Vagina (tissue), 2 donors: ENCODE measurements at regions not wholly inside any gene's neighbourhood (a gene's known extent, or its start where the extent isn't known, plus 50 kb on each side); places are given as distances from the start of the nearest gene placed in this dataset.

ENCODE experiments used
- DNase-seq, 2 donors: peaks; one replicate each; pipeline ENCODE4 v3.0.0-alpha.2; 2017; ENCODE audit errors: extremely low spot score in 2 of 2
- H3K27ac ChIP-seq: fragments of 200-600 bp; sonication (generic); one replicate; pipeline ENCODE4 v1.5.1; 2019
- H3K27me3 ChIP-seq: fragments of 200-600 bp; sonication (generic); one replicate; pipeline ENCODE4 v1.5.1; 2019
- H3K36me3 ChIP-seq, 2 donors: fragments of 200-600 bp; sonication (generic); one replicate each; pipeline ENCODE4 v1.5.1; 2017 to 2019
- H3K4me1 ChIP-seq: fragments of 200-600 bp; sonication (generic); one replicate; pipeline ENCODE4 v1.5.1; 2019
- H3K4me3 ChIP-seq, 2 donors: fragments of 200-600 bp; sonication (generic); 1 replicate in 1 of 2; 2 replicates in 1 of 2; pipeline ENCODE4 v1.5.1; 2016 to 2019
- H3K9me3 ChIP-seq: fragments of 200-600 bp; sonication (generic); one replicate; pipeline ENCODE4 v1.5.1; 2019
- POLR2A ChIP-seq, 2 donors: fragments of 450-650 bp; IDR thresholded peaks; one replicate each; pipeline ENCODE4 v1.6.1; 2017; ENCODE audit warnings: antibody characterized with exemption in 2 of 2, mild to moderate bottlenecking in 2 of 2, moderate library complexity in 2 of 2
- POLR2AphosphoS5 ChIP-seq, 2 donors: sonication (generic); formaldehyde crosslinking; IDR thresholded peaks; one replicate each; pipeline ENCODE4 v1.9.0; 2017; ENCODE audit warnings: antibody characterized with exemption in 2 of 2, mild to moderate bottlenecking in 2 of 2, low read depth in 1 of 2; ENCODE audit not compliant: insufficient read depth in 1 of 2
- intact Hi-C: fragments of 100-400 bp; cut with DNase I; formaldehyde crosslinking; loops from one replicate; pipeline ENCODE4 v1.15.1; 2023
- TF ChIP-seq, protein P1 (sequence below), 3 experiments: fragments of 450-650 bp in 2 of 3; fragments of 200-600 bp in 1 of 3; sonication (generic) in 1 of 3; IDR thresholded peaks; one replicate each; pipeline ENCODE4 v1.5.1; 2017 to 2019; ENCODE audit warnings: antibody characterized with exemption in 3 of 3, mild to moderate bottlenecking in 2 of 3, moderate library complexity in 2 of 3

DNA sequence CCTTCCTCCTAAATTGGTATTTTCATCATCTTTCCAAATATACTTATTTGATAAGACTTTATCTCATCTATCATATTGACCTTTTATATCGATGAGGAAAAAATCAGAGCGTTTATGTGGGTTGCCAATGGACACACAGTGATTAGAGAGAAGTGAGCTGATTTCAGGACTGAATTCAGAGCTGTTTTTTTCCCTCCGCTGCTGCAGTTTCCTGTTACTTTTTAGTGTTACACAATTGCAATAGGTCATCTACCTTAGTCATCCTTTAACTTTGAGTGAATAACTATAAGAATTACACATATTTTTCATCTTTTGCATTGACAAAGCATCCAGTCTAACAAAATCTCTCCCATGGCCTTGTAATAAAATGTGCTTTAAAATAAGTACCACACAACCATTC is 266.3 kb upstream of the CNTN4 start:
- Histone ChIP-seq H3K27me3 (no peaks in the 10 kb centered on the region), H3K36me3 (no peaks in the 10 kb centered on the region), H3K4me1 (no peaks in the 10 kb centered on the region), H3K27ac (no peak overlapping the region), H3K9me3 (no peaks in the 10 kb centered on the region), H3K4me3 (no peak overlapping the region)
- TF ChIP-seq POLR2AphosphoS5 (IDR thresholded peaks at IDR 0.05; ENCODE audit: insufficient read depth in 1 of 2, low read depth in 1 of 2) (no peak), POLR2A (IDR thresholded peaks at IDR 0.05) (no peak)
- TF ChIP-seq, protein P1, sequence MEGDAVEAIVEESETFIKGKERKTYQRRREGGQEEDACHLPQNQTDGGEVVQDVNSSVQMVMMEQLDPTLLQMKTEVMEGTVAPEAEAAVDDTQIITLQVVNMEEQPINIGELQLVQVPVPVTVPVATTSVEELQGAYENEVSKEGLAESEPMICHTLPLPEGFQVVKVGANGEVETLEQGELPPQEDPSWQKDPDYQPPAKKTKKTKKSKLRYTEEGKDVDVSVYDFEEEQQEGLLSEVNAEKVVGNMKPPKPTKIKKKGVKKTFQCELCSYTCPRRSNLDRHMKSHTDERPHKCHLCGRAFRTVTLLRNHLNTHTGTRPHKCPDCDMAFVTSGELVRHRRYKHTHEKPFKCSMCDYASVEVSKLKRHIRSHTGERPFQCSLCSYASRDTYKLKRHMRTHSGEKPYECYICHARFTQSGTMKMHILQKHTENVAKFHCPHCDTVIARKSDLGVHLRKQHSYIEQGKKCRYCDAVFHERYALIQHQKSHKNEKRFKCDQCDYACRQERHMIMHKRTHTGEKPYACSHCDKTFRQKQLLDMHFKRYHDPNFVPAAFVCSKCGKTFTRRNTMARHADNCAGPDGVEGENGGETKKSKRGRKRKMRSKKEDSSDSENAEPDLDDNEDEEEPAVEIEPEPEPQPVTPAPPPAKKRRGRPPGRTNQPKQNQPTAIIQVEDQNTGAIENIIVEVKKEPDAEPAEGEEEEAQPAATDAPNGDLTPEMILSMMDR (IDR thresholded peaks at IDR 0.05): no peak
- DNase-seq: no peak
- intact Hi-C loops: no loop called here

DNA sequence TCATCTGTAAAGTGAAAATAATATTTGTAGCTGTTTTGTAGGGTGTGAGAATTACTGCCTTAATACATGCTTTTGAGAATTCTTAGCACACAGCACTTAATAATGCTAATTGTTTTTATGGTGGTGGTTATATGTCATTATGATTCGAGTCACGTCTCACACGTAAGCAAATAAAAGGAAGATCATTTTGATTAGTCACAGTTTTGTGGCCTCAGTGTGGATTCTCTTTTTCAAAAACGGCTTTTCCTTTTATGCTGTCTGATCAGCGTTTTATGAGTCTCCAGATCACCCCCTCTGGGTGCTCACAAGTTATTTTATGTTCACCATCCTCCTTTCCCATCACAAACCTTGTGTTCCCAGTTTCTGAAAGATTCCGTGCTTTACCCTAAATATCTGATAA is 255.6 kb upstream of the CNTN4 start:
- Histone ChIP-seq H3K27me3 (no peaks in the 10 kb centered on the region), H3K4me3 (no peak overlapping the region), H3K27ac (no peak overlapping the region), H3K36me3 (no peaks in the 10 kb centered on the region), H3K9me3 (no peaks in the 10 kb centered on the region), H3K4me1 (no peaks in the 10 kb centered on the region)
- no peak for DNase-seq
- TF ChIP-seq POLR2A (IDR thresholded peaks at IDR 0.05) (no peak), POLR2AphosphoS5 (IDR thresholded peaks at IDR 0.05; ENCODE audit: insufficient read depth in 1 of 2, low read depth in 1 of 2) (no peak)
- TF ChIP-seq, protein P1 (IDR thresholded peaks at IDR 0.05): no peak
- intact Hi-C loops: no loop called here

DNA sequence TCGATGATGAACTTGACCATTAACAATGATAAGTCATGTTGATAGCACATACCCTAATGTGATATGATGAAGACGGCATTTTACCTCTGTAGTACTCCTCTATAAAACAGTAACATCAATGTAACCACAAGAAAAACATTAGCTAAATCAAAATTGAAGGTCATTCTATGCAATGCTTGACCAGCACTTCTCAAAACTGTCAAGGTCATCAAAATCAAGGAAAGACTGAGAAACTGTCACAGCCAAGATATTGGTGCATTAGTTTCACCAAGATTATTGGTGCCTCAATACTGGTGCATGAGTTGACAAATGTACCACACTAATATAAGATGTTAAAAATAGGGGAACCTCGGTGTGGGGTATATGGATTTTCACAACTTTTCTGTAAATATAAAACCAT is 251.1 kb upstream of the CNTN4 start:
- no peaks in the 10 kb centered on the region for H3K27me3 ChIP-seq
- H3K4me3 ChIP-seq: no peak overlapping the region
- no peaks in the 10 kb centered on the region for H3K4me1 ChIP-seq
- no peak for DNase-seq
- TF ChIP-seq POLR2AphosphoS5 (IDR thresholded peaks at IDR 0.05; ENCODE audit: insufficient read depth in 1 of 2, low read depth in 1 of 2) (no peak), POLR2A (IDR thresholded peaks at IDR 0.05) (no peak)
- TF ChIP-seq, protein P1 (IDR thresholded peaks at IDR 0.05): no peak
- H3K9me3 ChIP-seq: no peaks in the 10 kb centered on the region
- H3K36me3 ChIP-seq: no peaks in the 10 kb centered on the region
- intact Hi-C loops: no loop called here
- H3K27ac ChIP-seq: no peak overlapping the region

DNA sequence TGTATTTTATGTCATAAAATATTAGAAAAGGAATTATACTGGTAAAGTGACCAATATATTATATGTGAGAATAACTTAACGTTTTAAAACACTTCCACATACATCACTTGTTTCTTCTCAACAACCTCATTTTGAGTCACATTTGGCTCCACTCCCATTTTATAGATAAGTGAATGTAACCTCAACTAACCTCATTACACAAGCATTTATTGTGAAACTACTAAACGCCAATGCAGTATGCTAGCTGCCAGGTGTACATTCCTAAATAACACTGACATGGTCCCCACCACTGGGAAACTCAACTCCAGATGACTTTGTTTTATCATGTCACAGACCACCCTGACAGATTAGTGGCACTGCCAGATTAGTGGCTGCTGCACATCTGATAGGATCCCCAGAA is 249.7 kb upstream of the CNTN4 start:
- no peaks in the 10 kb centered on the region for H3K4me1 ChIP-seq
- H3K27me3 ChIP-seq: no peaks in the 10 kb centered on the region
- DNase-seq: no peak
- no peaks in the 10 kb centered on the region for H3K36me3 ChIP-seq
- intact Hi-C loops: no loop called here
- no peak for TF ChIP-seq POLR2A (IDR thresholded peaks at IDR 0.05)
- TF ChIP-seq, protein P1 (IDR thresholded peaks at IDR 0.05): no peak
- no peak for TF ChIP-seq POLR2AphosphoS5 (IDR thresholded peaks at IDR 0.05; ENCODE audit: insufficient read depth in 1 of 2, low read depth in 1 of 2)
- no peaks in the 10 kb centered on the region for H3K9me3 ChIP-seq
- no peak overlapping the region for H3K27ac ChIP-seq
- H3K4me3 ChIP-seq: no peak overlapping the region

DNA sequence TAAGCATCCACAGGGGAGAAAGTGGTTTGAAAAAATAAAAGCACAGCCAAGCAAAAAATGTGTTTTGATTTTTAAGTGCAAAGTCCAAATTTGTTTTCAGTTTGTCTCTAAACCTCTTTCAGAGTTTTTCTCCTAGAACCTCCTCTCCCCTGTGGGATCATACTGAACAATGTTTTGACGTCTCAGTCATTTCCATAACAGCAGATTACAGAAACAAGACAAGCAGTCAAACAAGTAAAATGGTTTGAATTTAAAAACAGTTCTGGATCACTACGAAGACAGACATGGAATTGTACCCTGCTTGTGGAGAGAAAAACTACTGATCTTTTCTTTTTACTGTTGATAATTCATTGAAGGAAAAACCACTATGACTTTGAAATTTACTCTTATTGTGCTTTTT is 245.7 kb upstream of the CNTN4 start:
- H3K4me3 ChIP-seq: no peak overlapping the region
- intact Hi-C loops: no loop called here
- H3K36me3 ChIP-seq: no peaks in the 10 kb centered on the region
- H3K27me3 ChIP-seq: no peaks in the 10 kb centered on the region
- H3K9me3 ChIP-seq: no peaks in the 10 kb centered on the region
- TF ChIP-seq POLR2A (IDR thresholded peaks at IDR 0.05) (no peak), POLR2AphosphoS5 (IDR thresholded peaks at IDR 0.05; ENCODE audit: insufficient read depth in 1 of 2, low read depth in 1 of 2) (no peak)
- TF ChIP-seq, protein P1 (IDR thresholded peaks at IDR 0.05): no peak
- DNase-seq: no peak
- no peak overlapping the region for H3K27ac ChIP-seq
- H3K4me1 ChIP-seq: no peaks in the 10 kb centered on the region
